ENCODE measurements at regions not wholly inside any gene's neighbourhood (a gene's known extent, or its start where the extent isn't known, plus 50 kb on each side); places are given as distances from the start of the nearest gene placed in this dataset.
"Not testable (repeated sequence)": the region's sequence is repeated elsewhere in the genome, so short reads cannot be mapped to it uniquely, and the experiment has no call there.

DNA sequence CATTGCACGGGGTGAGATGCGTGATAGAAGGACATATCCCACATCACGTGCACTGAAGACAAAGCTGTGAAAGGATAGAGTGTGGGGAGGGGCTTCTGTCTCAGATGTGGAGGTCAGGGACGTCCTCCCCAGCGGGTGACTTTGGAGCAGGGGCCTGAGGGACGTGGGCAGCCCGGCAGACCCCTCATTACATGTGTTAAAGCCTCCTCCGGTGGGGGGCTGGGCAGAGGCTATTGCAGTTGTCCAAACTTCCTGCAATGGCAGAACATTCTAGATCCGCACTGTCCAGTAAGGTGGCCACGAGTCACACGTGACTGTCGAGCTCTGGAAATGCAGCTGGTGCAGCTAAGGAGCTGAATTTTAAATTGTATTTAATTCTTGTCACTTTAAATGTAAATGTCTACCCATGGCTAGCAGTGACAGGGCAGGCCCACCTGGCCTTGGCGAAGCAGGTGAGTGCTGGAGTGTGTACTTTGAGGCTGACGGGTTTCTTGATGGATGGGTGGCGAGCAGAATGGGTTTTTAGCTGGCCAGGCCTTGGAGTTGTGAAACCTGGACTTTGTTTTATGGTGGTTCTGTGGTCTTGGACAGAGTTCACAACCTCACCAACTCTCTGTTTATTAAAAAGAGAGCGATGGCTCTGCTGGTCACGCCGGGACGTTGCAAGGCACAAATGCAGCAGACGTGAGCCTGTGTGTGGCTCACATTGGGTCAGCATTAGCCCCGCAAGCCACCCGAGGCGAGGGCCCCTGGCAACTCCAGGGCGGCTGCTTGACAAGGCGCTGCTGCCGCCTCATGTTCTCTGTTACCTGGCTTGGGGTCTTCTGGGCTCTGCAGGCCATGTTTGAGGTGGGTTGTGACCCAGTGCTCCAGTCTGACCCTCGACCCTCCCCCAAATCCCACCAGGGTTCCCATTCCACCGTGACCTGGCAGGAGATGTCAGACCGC lies 177.6 kb downstream of the NPIPB11 start:
- not testable (repeated sequence) for DNase-seq (ENCODE audit: low read depth); H3K4me3 ChIP-seq (ENCODE audit: low read length)

- not testable (repeated sequence) for H3K4me3 ChIP-seq (ENCODE audit: low read length)
- TF ChIP-seq, protein P1, sequence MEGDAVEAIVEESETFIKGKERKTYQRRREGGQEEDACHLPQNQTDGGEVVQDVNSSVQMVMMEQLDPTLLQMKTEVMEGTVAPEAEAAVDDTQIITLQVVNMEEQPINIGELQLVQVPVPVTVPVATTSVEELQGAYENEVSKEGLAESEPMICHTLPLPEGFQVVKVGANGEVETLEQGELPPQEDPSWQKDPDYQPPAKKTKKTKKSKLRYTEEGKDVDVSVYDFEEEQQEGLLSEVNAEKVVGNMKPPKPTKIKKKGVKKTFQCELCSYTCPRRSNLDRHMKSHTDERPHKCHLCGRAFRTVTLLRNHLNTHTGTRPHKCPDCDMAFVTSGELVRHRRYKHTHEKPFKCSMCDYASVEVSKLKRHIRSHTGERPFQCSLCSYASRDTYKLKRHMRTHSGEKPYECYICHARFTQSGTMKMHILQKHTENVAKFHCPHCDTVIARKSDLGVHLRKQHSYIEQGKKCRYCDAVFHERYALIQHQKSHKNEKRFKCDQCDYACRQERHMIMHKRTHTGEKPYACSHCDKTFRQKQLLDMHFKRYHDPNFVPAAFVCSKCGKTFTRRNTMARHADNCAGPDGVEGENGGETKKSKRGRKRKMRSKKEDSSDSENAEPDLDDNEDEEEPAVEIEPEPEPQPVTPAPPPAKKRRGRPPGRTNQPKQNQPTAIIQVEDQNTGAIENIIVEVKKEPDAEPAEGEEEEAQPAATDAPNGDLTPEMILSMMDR (conservative IDR thresholded peaks at IDR 0.05; ENCODE audit: low read length), result peak; percentile 49
- peak; percentile 52 for DNase-seq (ENCODE audit: low read depth)
Observed at GRCh38 chr16:29227751-29228663, 178.5 kb downstream of the NPIPB11 start.

DNA sequence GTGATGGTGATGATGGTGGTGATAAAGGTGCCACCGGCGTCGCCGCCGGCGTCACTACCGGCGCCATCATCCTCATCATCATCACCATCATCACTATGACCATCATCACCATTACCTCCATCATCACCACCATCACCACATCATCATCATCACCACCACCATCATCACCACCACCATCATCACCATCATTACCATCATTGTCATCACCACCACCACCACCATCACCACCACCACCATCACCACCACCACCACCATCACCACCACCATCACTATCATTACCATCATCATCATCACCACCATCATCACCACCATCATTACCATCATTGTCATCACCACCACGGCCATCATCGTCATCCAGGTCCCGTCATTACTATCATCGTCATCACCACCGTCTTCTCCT lies 179.7 kb downstream of the NPIPB11 start:
- TF ChIP-seq, protein P1 (conservative IDR thresholded peaks at IDR 0.05; ENCODE audit: low read length), result no peak

GRCh38 chr16:29224675-29225074 lies 181.8 kb downstream of the NPIPB11 start:
- H3K4me3 ChIP-seq (ENCODE audit: low read length); DNase-seq (ENCODE audit: low read depth): not testable (repeated sequence)

More for the DNA sequence above, 179.7 kb downstream of the NPIPB11 start:
- DNase-seq (ENCODE audit: low read depth), result no peak
- no peak overlapping the region for H3K4me3 ChIP-seq (ENCODE audit: low read length)

DNA sequence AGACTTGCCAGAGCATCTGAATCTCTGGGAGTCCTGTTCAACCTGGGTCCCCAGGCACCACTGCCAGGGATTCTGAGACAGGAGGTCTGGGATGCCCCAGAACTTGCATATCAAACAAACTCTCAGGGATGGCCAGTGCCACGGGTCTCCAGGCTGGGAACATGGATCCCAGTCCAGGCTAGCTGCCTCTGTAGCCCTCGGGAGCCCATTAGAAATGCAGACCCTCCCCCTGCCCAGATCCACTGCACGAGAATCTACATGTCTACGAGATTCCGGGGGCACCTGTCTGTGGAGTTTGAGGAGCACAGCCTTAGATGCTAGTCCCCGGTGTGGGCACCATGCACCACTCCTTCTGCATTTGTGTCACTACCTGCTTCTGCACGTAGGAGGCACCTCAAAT lies 183.9 kb downstream of the NPIPB11 start:
- not testable (repeated sequence) for DNase-seq (ENCODE audit: low read depth)

GRCh38 chr16:29222008-29222407 lies 184.5 kb downstream of the NPIPB11 start:
- not testable (repeated sequence) for H3K4me3 ChIP-seq (ENCODE audit: low read length); DNase-seq (ENCODE audit: low read depth)

More for the DNA sequence above, 183.9 kb downstream of the NPIPB11 start:
- not testable (repeated sequence) for H3K4me3 ChIP-seq (ENCODE audit: low read length)

DNA sequence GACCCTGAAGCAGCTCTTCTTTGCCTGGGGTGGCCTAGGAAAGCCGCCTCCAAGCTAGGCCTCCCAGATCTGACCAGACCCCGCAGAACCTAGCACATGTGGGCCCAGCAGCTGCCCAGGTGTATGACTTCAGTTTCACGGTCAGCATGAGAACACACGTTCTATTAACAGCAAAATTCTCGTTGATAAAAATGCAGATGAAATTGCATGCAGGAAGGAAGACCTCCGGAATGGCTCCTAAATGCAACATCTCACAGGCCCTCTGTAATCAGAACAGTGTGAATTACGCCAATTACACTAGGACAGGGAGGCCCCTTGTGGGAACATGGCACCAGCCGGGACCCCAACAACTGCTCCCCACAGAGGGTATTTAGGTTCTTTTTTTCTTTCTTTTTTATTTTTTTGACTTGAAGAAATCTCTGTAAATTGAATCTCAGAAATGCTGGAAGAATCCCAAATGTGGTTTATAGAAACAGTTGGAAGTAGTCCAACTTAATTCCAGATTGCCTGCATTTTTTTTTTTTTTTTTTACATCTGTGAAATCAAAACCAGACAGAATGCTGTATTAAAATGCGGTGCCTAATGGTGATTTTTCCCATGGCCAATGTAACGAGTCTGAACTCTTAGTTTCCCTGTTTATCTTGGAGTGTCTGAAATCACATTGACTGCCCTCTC lies 185.1 kb downstream of the NPIPB11 start:
- DNase-seq (ENCODE audit: low read depth), result peak; percentile 85
- not testable (repeated sequence) for H3K4me3 ChIP-seq (ENCODE audit: low read length)

DNA sequence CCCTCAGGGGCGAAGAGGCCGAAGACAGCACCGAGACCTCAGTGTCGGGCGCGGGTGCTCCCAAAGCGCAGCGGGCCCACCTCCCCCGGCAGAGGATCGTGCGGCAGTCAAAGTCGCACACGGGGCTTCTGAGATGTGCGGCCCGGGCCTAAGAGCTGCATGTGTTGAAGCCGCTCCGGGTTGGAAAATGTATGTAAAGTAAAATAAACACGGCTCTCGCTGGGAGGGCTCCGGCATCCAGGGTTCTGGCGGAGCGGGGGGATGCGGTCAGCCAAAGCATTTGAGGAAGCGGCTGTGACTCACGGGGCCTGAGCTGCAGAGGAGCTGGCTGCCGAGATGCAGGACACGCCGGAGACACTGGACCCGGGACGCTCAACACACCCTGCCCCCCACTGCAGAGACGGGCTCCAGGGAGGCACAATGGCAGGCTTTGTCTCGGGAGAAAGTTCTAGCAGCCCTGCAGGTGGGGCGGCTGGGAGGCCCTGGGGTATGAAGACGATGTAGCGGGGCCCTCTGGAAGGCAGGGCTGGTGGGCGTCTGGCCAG lies 185.8 kb downstream of the NPIPB11 start:
- peak overlapping the region; percentile 63 for H3K4me3 ChIP-seq (ENCODE audit: low read length)
- DNase-seq (ENCODE audit: low read depth), result peak; percentile 81

- H3K4me3 ChIP-seq (ENCODE audit: low read length), result peak overlapping the region; percentile 63
- DNase-seq (ENCODE audit: low read depth), result peak; percentile 20
Observed at GRCh38 chr16:29219966-29220646, 186.4 kb downstream of the NPIPB11 start.

DNA sequence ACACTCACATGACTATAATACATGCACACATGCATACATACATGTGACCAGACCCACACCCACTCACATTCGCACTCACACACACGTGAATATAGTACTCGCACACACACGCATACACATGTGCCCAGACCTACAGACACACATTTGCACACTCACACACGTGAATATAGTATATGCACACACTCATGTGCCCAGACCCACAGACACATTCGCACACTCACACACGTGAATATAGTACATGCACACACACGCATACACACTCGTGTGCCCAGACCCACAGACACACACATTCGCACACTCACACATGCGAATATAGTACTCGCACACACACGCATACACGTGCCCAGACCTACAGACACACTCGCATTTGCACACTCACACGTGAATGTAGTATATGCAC lies 186.9 kb downstream of the NPIPB11 start:
- not testable (repeated sequence) for DNase-seq (ENCODE audit: low read depth)
- peak overlapping the region; percentile 63 for H3K4me3 ChIP-seq (ENCODE audit: low read length)

DNA sequence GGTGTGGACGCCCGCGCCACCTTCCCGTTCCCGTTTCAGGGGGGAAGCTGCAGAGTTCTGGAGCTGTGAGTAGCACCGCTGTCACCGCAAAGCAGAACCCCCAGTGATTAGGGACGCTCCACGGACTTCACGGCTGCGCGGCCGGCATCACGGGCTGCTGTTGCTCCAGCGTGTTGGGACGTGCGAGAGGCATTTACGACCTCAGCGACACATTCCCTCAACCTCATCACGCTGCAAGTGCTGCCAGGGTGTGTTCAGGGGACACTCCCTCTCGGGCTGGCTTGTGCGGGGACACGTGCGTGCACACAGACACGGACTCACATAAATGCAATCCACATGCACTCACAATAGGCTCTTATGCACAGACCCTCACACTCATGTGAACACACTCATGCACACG lies 187.9 kb downstream of the NPIPB11 start:
- DNase-seq (ENCODE audit: low read depth), result not testable (repeated sequence)
- H3K4me3 ChIP-seq (ENCODE audit: low read length), result peak overlapping the region; percentile 63

DNA sequence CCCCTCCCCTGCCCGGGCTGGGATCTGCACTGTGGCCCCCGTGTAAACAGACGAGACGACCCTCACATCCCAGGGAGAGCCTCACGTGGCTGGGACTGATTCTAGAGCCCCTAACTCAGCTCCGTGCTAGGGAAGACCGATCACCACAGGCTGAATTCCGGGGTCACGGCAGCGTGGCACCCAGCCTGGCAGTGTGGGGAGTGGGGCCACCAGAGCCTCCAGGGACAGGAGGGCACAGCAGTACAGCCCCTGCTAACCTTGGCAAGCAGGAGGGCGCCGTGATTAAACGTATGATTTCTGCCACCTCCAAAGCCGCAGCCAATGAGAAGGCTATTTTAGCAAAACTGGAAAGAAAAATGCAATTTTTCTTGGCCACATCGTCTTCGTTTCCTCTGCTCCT lies 188.3 kb downstream of the NPIPB11 start:
- not testable (repeated sequence) for DNase-seq (ENCODE audit: low read depth); H3K4me3 ChIP-seq (ENCODE audit: low read length)

GRCh38 chr16:29217752-29218126 lies 188.8 kb downstream of the NPIPB11 start:
- H3K4me3 ChIP-seq (ENCODE audit: low read length); DNase-seq (ENCODE audit: low read depth): not testable (repeated sequence)

DNA sequence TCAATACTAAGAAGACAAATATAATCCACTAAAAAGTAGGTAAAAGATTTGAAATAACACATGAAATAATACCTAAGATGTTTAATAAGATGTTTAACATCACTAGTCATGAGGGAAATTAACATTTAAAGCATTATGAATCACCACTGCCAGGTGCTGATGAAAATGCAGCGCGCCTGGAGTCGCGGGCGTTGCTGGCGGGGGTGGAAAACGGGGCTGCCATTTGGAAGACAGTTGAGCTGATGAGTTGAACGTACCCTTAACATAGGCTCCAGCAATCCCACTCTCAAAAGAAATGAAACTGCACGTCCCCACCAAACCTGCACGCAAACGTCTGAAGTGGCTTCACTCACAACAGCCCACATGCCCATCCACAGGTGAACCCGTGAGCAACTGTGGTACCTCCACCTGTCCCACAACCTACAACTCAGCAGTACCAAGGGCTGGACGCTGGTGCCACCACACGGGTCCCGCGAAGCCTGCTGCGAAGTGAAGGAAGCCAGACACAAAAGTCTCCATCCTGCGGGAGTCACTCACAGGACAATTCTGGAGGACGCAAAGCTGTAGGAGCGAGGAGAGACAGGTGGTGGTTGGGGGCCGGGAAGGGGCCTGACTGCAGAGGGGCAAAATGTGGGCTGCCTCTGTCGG lies 189.3 kb downstream of the NPIPB11 start:
- not testable (repeated sequence) for DNase-seq (ENCODE audit: low read depth); H3K4me3 ChIP-seq (ENCODE audit: low read length)

DNA sequence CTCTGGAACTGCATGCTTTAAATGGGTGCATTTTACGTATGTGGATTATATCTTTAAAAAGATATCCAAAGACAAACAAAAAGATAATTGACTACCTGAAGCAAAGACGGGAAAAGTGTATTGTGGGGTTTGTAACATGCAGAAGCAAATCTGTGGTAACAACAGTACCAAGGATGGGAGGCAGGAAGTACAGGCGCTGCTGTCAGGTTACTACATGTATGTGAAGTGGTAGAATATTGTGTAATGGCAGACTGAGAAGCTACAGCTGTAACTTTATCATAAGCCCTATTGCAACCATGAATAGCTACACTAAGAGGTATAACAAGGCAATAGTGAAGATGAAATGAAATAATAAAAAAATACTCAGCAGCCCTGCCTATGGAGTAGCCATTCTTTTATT lies 192.7 kb downstream of the NPIPB11 start:
- H3K4me3 ChIP-seq (ENCODE audit: low read length); DNase-seq (ENCODE audit: low read depth): not testable (repeated sequence)
